ENCODE measurements at regions not wholly inside any gene's neighbourhood (a gene's known extent, or its start where the extent isn't known, plus 50 kb on each side); places are given as distances from the start of the nearest gene placed in this dataset.

DNA sequence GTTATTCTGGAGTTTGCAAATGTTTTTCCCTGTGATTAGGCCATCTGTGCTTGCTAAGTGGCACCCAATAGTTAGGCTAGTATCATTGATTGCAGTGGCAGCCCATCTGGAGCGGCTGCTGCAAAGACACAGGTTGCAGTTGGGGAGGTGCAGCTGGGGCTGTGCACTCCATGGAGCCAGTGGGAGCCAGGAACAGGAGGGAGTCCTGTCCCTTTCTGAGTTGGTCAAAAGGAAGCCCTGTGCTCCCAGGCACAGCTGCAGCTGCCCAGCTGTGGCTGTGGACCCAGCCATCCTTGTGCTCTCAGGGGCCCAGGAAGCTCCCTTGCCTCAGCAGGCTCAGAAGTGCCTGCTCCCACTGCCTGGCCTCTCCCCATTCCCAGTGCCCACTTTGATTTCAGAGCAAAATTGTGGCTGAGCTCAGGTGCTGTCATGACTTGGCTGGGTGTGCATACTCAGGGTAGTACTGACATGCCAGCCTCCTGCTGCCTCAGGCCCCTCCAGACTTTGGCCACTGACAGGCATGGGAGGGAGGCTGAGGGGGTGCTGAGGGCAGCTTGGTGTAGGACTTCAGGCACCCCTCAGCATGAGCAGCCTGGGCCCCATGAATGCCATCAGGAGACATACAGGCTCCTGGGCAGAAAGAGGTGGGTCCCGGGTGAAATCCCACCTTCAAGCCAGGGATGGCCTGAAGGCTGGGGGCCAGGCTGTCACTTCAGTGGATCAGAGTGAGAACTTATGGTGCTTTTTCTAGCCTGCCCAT is 270.6 kb downstream of the PCDH20 start:
- no peaks in the 10 kb centered on the region for H3K9me3 Mint-ChIP-seq (ENCODE audit: low read depth)
- no peaks in the 10 kb centered on the region for H3K4me1 Mint-ChIP-seq (ENCODE audit: low read depth)
- H3K27me3 Mint-ChIP-seq (ENCODE audit: low read depth), result no peaks in the 10 kb centered on the region
- no peaks in the 10 kb centered on the region for H3K36me3 Mint-ChIP-seq (ENCODE audit: low read depth)
- H3K27ac Mint-ChIP-seq (ENCODE audit: unreplicated experiment), result no peak overlapping the region
- peak; percentile 59 for DNase-seq (ENCODE audit: low spot score)
- TF ChIP-seq CTCF (IDR thresholded peaks at IDR 0.05), result no peak
- no peak overlapping the region for H3K4me3 Mint-ChIP-seq (ENCODE audit: unreplicated experiment)

- H3K4me1 Mint-ChIP-seq (ENCODE audit: low read depth), result no peaks in the 10 kb centered on the region
Measured at GRCh38 chr13:61144301-61144700, 271.3 kb downstream of the PCDH20 start.

GRCh38 chr13:61142506-61142905 is 273.1 kb downstream of the PCDH20 start:
- DNase-seq (ENCODE audit: low spot score), result no peak
- Mint-ChIP-seq H3K9me3 (ENCODE audit: low read depth) (no peaks in the 10 kb centered on the region), H3K4me3 (ENCODE audit: unreplicated experiment) (no peak overlapping the region), H3K27me3 (ENCODE audit: low read depth) (no peaks in the 10 kb centered on the region), H3K36me3 (ENCODE audit: low read depth) (no peaks in the 10 kb centered on the region), H3K27ac (ENCODE audit: unreplicated experiment) (no peak overlapping the region), H3K4me1 (ENCODE audit: low read depth) (no peaks in the 10 kb centered on the region)
- TF ChIP-seq CTCF (IDR thresholded peaks at IDR 0.05), result no peak

More at GRCh38 chr13:61144301-61144700, 271.3 kb downstream of the PCDH20 start:
- Mint-ChIP-seq H3K9me3 (ENCODE audit: low read depth) (no peaks in the 10 kb centered on the region), H3K4me3 (ENCODE audit: unreplicated experiment) (no peak overlapping the region), H3K36me3 (ENCODE audit: low read depth) (no peaks in the 10 kb centered on the region), H3K27me3 (ENCODE audit: low read depth) (no peaks in the 10 kb centered on the region), H3K27ac (ENCODE audit: unreplicated experiment) (no peak overlapping the region)
- no peak for DNase-seq (ENCODE audit: low spot score)
- TF ChIP-seq CTCF (IDR thresholded peaks at IDR 0.05), result no peak

DNA sequence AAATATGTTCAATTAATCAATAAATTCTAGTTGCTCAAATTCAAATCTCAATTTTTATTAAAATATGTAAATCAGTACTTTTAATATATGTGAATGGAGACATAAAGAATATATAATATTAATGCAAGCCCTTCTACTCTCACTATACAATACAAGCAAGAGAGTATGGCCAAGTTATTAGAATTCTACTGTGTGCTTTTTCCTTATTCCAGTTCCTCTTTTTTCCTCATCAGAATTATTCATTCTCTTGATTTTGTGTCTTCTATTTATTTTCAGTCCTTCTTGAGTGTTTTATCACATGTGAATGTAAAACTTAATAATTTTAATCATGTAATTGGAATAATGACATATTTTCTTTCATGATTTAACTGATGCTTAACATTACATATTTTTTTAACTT is 276.8 kb downstream of the PCDH20 start:
- DNase-seq (ENCODE audit: low spot score), result no peak
- no peak overlapping the region for H3K4me3 Mint-ChIP-seq (ENCODE audit: unreplicated experiment)
- no peaks in the 10 kb centered on the region for H3K9me3 Mint-ChIP-seq (ENCODE audit: low read depth)
- H3K27me3 Mint-ChIP-seq (ENCODE audit: low read depth), result no peaks in the 10 kb centered on the region
- no peak for TF ChIP-seq CTCF (IDR thresholded peaks at IDR 0.05)
- no peaks in the 10 kb centered on the region for H3K4me1 Mint-ChIP-seq (ENCODE audit: low read depth)
- H3K27ac Mint-ChIP-seq (ENCODE audit: unreplicated experiment), result no peak overlapping the region
- H3K36me3 Mint-ChIP-seq (ENCODE audit: low read depth), result no peaks in the 10 kb centered on the region

DNA sequence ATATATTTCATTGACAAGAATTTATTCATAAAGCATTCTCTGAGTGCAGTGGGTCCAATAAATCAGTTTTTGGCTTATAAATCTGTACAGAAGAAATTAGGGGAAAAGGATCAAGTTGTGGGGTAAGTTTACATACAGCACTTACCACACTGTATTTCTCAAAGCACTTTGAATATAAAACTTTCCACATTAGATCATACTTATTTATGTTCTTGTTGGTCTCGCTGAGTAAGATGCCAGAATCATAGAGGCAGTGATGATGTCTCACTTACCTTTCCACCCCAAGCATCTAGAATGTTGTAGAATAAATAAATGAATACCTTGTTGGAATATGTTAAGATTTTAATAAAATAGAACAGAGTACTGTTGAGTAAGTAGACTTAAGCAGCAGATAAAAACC is 279.1 kb downstream of the PCDH20 start:
- Mint-ChIP-seq H3K36me3 (ENCODE audit: low read depth) (no peaks in the 10 kb centered on the region), H3K27me3 (ENCODE audit: low read depth) (peaks cover 2% of the 10 kb centered on the region)
- TF ChIP-seq CTCF (IDR thresholded peaks at IDR 0.05), result no peak

More for the DNA sequence above, 279.1 kb downstream of the PCDH20 start:
- Mint-ChIP-seq H3K4me1 (ENCODE audit: low read depth) (no peaks in the 10 kb centered on the region), H3K9me3 (ENCODE audit: low read depth) (no peaks in the 10 kb centered on the region), H3K4me3 (ENCODE audit: unreplicated experiment) (no peak overlapping the region), H3K27ac (ENCODE audit: unreplicated experiment) (no peak overlapping the region)
- no peak for DNase-seq (ENCODE audit: low spot score)

All from chondrocyte (in vitro differentiated cells).